GM03348 (cell line): ENCODE measurements at regions not wholly inside any gene's neighbourhood (a gene's known extent, or its start where the extent isn't known, plus 50 kb on each side); places are given as distances from the start of the nearest gene placed in this dataset.
"Not testable (repeated sequence)": the region's sequence is repeated elsewhere in the genome, so short reads cannot be mapped to it uniquely, and the experiment has no call there.

ENCODE experiments used
- DNase-seq: peaks from one replicate; pipeline ENCODE4 v3.0.0; 2012; ENCODE audit warnings: low spot score

- no peak for DNase-seq
These were observed 103.7 kb downstream of the SLC17A6 start for GRCh38 chr11:22441831-22442230.

- DNase-seq = not testable (repeated sequence)
These were observed 97.4 kb downstream of the SLC17A6 start for GRCh38 chr11:22435582-22435981.

GRCh38 chr11:22433517-22433916 is 95.3 kb downstream of the SLC17A6 start:
- no peak for DNase-seq

GRCh38 chr11:22433094-22433455 is 94.9 kb downstream of the SLC17A6 start:
- DNase-seq = peak; percentile 9

- peak; percentile 9 for DNase-seq
These were observed 94.3 kb downstream of the SLC17A6 start for GRCh38 chr11:22432291-22433093.

GRCh38 chr11:22431106-22431505 is 92.9 kb downstream of the SLC17A6 start:
- no peak for DNase-seq

- no peak for DNase-seq
These were observed 92.5 kb downstream of the SLC17A6 start for GRCh38 chr11:22430639-22431038.

- DNase-seq = no peak
These were observed 92.0 kb downstream of the SLC17A6 start for GRCh38 chr11:22430141-22430541.
